HCT116 (cell line): ENCODE measurements at regions not wholly inside any gene's neighbourhood (a gene's known extent, or its start where the extent isn't known, plus 50 kb on each side); places are given as distances from the start of the nearest gene placed in this dataset.

Experiments
- ATAC-seq: fragments of 200-7000 bp; cut with Tn5 transposase; 2 replicates; pipeline ENCODE4 v1.9.1; 2020; ENCODE audit warnings: mild to moderate bottlenecking, moderate library complexity
- BruUV-seq: library from RNA; stranded (reverse); fragments of 400-500 nt; replicated peaks from 2 replicates; lab custom pipeline; 2021; lab: Mats Ljungman, UMichigan
- CTCF ChIA-PET: fragments of 300-600 bp; sonication (Branson Sonifier 250); formaldehyde crosslinking; loops from one replicate; lab custom pipeline; 2021; ENCODE audit warnings: antibody characterized with exemption; lab: Charles Lee
- POLR2A ChIA-PET: fragments of 300-600, 350-600 bp; sonication (Branson Sonifier 250); formaldehyde crosslinking; loops from one replicate; lab custom pipeline; 2021; ENCODE audit warnings: antibody characterized with exemption; lab: Charles Lee
- RAD21 ChIA-PET, 2 experiments: fragments of 300-600 bp; sonication (Branson Sonifier 250); formaldehyde crosslinking; loops; one replicate each; lab custom pipeline; 2023; ENCODE audit warnings: low total read pairs in 2 of 2; ENCODE audit not compliant: uncharacterized antibody in 2 of 2, unreplicated experiment in 2 of 2, low non-redundant PET in 1 of 2; lab: Charles Lee
- DNase-seq: peaks from one replicate; pipeline ENCODE4 v3.0.0-alpha.2; 2010; ENCODE audit warnings: low read depth, low spot score
- H2AFZ ChIP-seq: fragments of 200-600 bp; shearing (Covaris generic), sonication (generic); 2 replicates; pipeline ENCODE4 v1.6.1; 2017; ENCODE audit warnings: low read depth, mixed run types, mixed read lengths, antibody characterized with exemption, low read length; ENCODE audit not compliant: poor library complexity, severe bottlenecking
- H3K27ac ChIP-seq: 2 replicates; pipeline ENCODE4 v1.5.1; 2012; ENCODE audit warnings: low read depth, low read length
- H3K27me3 ChIP-seq: fragments of 200-600 bp; sonication (generic); 2 replicates; pipeline ENCODE4 v1.6.1; 2016; ENCODE audit warnings: mixed run types, low read length, mixed read lengths; ENCODE audit not compliant: insufficient read depth
- H3K36me3 ChIP-seq, 2 experiments: fragments of 200-500 bp in 1 of 2; fragments of 200-600 bp in 1 of 2; sonication (Bioruptor generic) in 1 of 2; sonication (generic) in 1 of 2; 2 replicates each; pipeline versions ENCODE4 v1.5.1 to v1.6.1; 2014 to 2016; ENCODE audit warnings: low read length in 2 of 2, inconsistent platforms in 1 of 2, mixed read lengths in 1 of 2, mixed run types in 1 of 2; ENCODE audit not compliant: insufficient read depth in 2 of 2, control insufficient read depth in 1 of 2
- H3K4me1 ChIP-seq, 2 experiments: fragments of 200-600 bp in 1 of 2; sonication (generic) in 1 of 2; 2 replicates each; pipeline versions ENCODE4 v1.5.1 to v1.6.1; 2012 to 2017; ENCODE audit warnings: low read length in 2 of 2, inconsistent platforms in 1 of 2, mild to moderate bottlenecking in 1 of 2, mixed read lengths in 1 of 2, mixed run types in 1 of 2, moderate library complexity in 1 of 2; ENCODE audit not compliant: insufficient read depth in 2 of 2, control insufficient read depth in 1 of 2
- H3K4me2 ChIP-seq: fragments of 200-600 bp; sonication (generic); 2 replicates; pipeline ENCODE4 v1.6.1; 2017; ENCODE audit warnings: mixed run types, low read length, mixed read lengths
- H3K4me3 ChIP-seq, 2 experiments: fragments of 200-600 bp in 1 of 2; sonication (generic) in 1 of 2; replicated peaks in 1 of 2; 2 replicates each; pipeline ENCODE4 v1.5.1; 2011 to 2016; ENCODE audit warnings: low read length in 2 of 2, control low read depth in 1 of 2, low read depth in 1 of 2, mild to moderate bottlenecking in 1 of 2, mixed read lengths in 1 of 2, mixed run types in 1 of 2
- H3K79me2 ChIP-seq: fragments of 200-600 bp; sonication (generic); 2 replicates; pipeline ENCODE4 v1.6.1; 2017; ENCODE audit warnings: mild to moderate bottlenecking, mixed run types, low read length, moderate library complexity, mixed read lengths; ENCODE audit not compliant: insufficient read depth
- H3K9ac ChIP-seq: fragments of 200-600 bp; sonication (generic); 2 replicates; pipeline ENCODE4 v1.6.1; 2016; ENCODE audit warnings: low read length, mixed read lengths
- H3K9me2 ChIP-seq: fragments of 200-600 bp; sonication (generic), shearing (Covaris generic); 2 replicates; pipeline ENCODE4 v1.6.1; 2017; ENCODE audit warnings: mixed run types, mild to moderate bottlenecking, moderate library complexity; ENCODE audit not compliant: insufficient read depth
- H3K9me3 ChIP-seq, 2 experiments: fragments of 200-500 bp in 1 of 2; fragments of 200-600 bp in 1 of 2; sonication (Bioruptor generic) in 1 of 2; sonication (generic) in 1 of 2; 2 replicates each; pipeline ENCODE4 v1.6.1; 2014 to 2017; ENCODE audit warnings: low read length in 2 of 2, mixed read lengths in 2 of 2, inconsistent platforms in 1 of 2, low read depth in 1 of 2, mild to moderate bottlenecking in 1 of 2, mixed run types in 1 of 2, moderate library complexity in 1 of 2; ENCODE audit not compliant: control insufficient read depth in 1 of 2, insufficient read depth in 1 of 2
- H4K20me1 ChIP-seq: fragments of 200-600 bp; sonication (generic), shearing (Covaris generic); 2 replicates; pipeline ENCODE4 v1.6.1; 2017; ENCODE audit warnings: mixed run types, mild to moderate bottlenecking, moderate library complexity; ENCODE audit not compliant: insufficient read depth
- CBX3 ChIP-seq: IDR thresholded peaks from 2 replicates; pipeline ENCODE4 v1.6.1; 2012; ENCODE audit warnings: low read depth
- CEBPB ChIP-seq: IDR thresholded peaks from 2 replicates; pipeline ENCODE4 v1.6.1; 2012; ENCODE audit warnings: low read depth
- EGR1 ChIP-seq: IDR thresholded peaks from 2 replicates; pipeline ENCODE4 v1.6.1; 2012; ENCODE audit warnings: low read depth
- ELF1 ChIP-seq: IDR thresholded peaks from 2 replicates; pipeline ENCODE4 v1.6.1; 2012; ENCODE audit warnings: low read depth, borderline replicate concordance
- EZH2 ChIP-seq: fragments of 200-600 bp; sonication (generic); IDR thresholded peaks from 2 replicates; pipeline ENCODE4 v1.6.1; 2017; ENCODE audit warnings: antibody characterized with exemption, mixed run types
- EZH2phosphoT487 ChIP-seq: fragments of 200-600 bp; IDR thresholded peaks from 2 replicates; pipeline ENCODE4 v1.6.1; 2018; ENCODE audit warnings: antibody characterized with exemption, borderline replicate concordance
- FOSL1 ChIP-seq: IDR thresholded peaks from 2 replicates; pipeline ENCODE4 v1.6.1; 2012; ENCODE audit warnings: low read depth
- JUND ChIP-seq: IDR thresholded peaks from 2 replicates; pipeline ENCODE4 v1.6.1; 2012
- POLR2A ChIP-seq: IDR thresholded peaks from 2 replicates; pipeline ENCODE4 v1.7.0; 2011; ENCODE audit warnings: borderline replicate concordance; ENCODE audit not compliant: insufficient read depth, insufficient read length; ENCODE audit errors: extremely low read depth
- POLR2AphosphoS5 ChIP-seq: IDR thresholded peaks from 2 replicates; pipeline ENCODE4 v1.6.1; 2011; ENCODE audit warnings: mild to moderate bottlenecking, low read depth, low read length, moderate library complexity
- RAD21 ChIP-seq: IDR thresholded peaks from 2 replicates; pipeline ENCODE4 v1.6.1; 2012; ENCODE audit warnings: low read depth, mild to moderate bottlenecking
- SP1 ChIP-seq: IDR thresholded peaks from 2 replicates; pipeline ENCODE4 v1.6.1; 2012; ENCODE audit warnings: low read depth
- SRF ChIP-seq: IDR thresholded peaks from 2 replicates; pipeline ENCODE4 v1.6.1; 2012; ENCODE audit warnings: low read depth
- YY1 ChIP-seq: IDR thresholded peaks from 2 replicates; pipeline ENCODE4 v1.6.1; 2011; ENCODE audit warnings: low read length, low read depth, moderate library complexity, mild to moderate bottlenecking; ENCODE audit not compliant: insufficient replicate concordance; ENCODE audit errors: extremely low read depth
- ZNF274 ChIP-seq: fragments of 200-500 bp; sonication (Bioruptor generic); IDR thresholded peaks from 2 replicates; pipeline ENCODE4 v1.6.1; 2014; ENCODE audit warnings: mild to moderate bottlenecking, low read depth, low read length, inconsistent platforms
- intact Hi-C: fragments of 100-400 bp; cut with micrococcal nuclease; formaldehyde crosslinking; loops from 2 replicates; pipeline ENCODE4 v1.10.0; 2022
- TF ChIP-seq, protein P1 (sequence below): IDR thresholded peaks from 2 replicates; pipeline ENCODE4 v1.6.1; 2012
- TF ChIP-seq, protein P2 (sequence below): IDR thresholded peaks from 2 replicates; pipeline ENCODE4 v1.6.1; 2012
- TF ChIP-seq, protein P3 (sequence below), 3 experiments: fragments of 200-600 bp in 1 of 3; sonication (generic) in 1 of 3; IDR thresholded peaks in 2 of 3; conservative IDR thresholded peaks in 1 of 3; 2 replicates each; pipeline ENCODE4 v1.5.1; 2012 to 2017; ENCODE audit warnings: low read depth in 2 of 3, low read length in 2 of 3, antibody characterized with exemption in 1 of 3, borderline replicate concordance in 1 of 3, control low read depth in 1 of 3, mild to moderate bottlenecking in 1 of 3, mixed read lengths in 1 of 3, mixed run types in 1 of 3, moderate library complexity in 1 of 3; ENCODE audit not compliant: insufficient read depth in 1 of 3
- TF ChIP-seq, protein P4 (sequence below): IDR thresholded peaks from 2 replicates; pipeline ENCODE4 v1.6.1; 2012; ENCODE audit warnings: low read depth

DNA sequence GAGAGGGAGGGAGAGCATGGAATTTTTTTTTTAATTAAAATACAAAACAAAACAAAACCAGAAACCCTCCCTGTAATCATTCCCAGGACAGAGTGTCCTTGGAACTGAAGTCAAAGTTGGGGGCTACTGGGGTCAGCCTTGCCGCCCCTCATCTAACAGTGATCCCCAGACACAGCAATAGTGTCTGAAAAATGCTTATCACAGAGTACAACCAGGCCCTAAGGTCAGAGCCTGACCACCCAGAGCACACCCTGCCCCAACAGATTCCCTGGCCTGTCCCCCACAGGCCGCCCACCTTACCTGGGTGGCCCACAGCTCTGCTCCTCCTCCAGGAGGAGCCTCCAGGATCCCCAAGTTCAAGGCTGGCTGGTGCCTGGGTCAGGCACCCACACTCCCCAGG, 101.6 kb upstream of the LINGO1 start (continued):
- TF ChIP-seq RAD21 (no peak), FOSL1 (no peak), ZNF274 (no peak), EGR1 (no peak), ELF1 (no peak), POLR2AphosphoS5 (no peak), EZH2 (no peak), YY1 (no peak), CEBPB (no peak)
- TF ChIP-seq, protein P1, sequence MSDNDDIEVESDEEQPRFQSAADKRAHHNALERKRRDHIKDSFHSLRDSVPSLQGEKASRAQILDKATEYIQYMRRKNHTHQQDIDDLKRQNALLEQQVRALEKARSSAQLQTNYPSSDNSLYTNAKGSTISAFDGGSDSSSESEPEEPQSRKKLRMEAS, result no peak
- TF ChIP-seq, protein P2, sequence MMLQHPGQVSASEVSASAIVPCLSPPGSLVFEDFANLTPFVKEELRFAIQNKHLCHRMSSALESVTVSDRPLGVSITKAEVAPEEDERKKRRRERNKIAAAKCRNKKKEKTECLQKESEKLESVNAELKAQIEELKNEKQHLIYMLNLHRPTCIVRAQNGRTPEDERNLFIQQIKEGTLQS, result no peak

DNA sequence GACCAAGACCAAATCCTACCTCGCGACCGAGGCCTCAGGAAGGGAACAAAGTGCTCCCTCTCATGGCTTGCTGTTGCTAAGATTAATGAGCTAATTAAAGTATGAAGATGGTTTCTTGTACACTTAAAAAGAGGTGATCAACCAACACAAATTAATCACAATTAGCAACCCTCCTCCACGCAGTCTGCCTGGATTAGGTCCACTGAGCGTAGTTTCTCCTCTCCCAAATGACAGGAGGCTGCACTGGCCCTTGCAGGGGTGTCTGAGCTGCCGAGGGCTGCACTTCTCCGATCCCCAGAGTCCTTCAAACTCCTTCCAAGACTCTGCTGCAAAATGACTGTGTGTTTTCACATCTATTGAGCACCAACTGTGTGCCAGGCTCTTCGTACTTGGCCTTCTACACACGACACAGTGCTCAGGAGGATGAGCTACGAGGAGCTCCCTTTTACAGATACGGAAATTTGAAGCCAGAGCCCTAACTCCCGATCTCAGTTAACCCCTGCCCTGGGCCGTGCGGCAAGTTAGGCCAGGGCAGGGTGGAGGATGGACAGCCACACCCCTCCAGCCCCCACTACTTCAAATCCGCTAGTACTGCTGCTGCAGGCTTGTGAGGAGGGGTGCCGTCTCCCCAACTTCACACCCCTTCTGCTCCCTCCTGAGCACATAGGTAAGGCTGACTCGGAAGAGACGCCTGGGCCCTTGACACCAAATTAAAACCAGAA, 101.0 kb upstream of the LINGO1 start:
- intact Hi-C loops, result no loop called here
- DNase-seq (no peak), ATAC-seq (no peak)
- ChIA-PET RAD21 (no interaction called here), CTCF (no interaction called here), POLR2A (no interaction called here)
- no peaks in the 10 kb centered on the region for H4K20me1 ChIP-seq
- H3K9ac ChIP-seq, result no peak overlapping the region
- no peaks in the 10 kb centered on the region for H3K4me1 ChIP-seq
- H3K9me2 ChIP-seq, result no peaks in the 10 kb centered on the region
- H3K27ac ChIP-seq, result no peak overlapping the region
- H3K4me2 ChIP-seq, result no peak overlapping the region
- BruUV-seq, result no TSS peak
- no peaks in the 10 kb centered on the region for H3K36me3 ChIP-seq
- no peaks in the 10 kb centered on the region for H3K9me3 ChIP-seq
- no peaks in the 10 kb centered on the region for H3K27me3 ChIP-seq
- no peaks in the 10 kb centered on the region for H3K79me2 ChIP-seq
- H2AFZ ChIP-seq, result no peak overlapping the region
- no peak overlapping the region for H3K4me3 ChIP-seq
- TF ChIP-seq SRF (no peak), FOSL1 (no peak), ZNF274 (no peak), RAD21 (no peak), POLR2AphosphoS5 (no peak), CBX3 (no peak), EGR1 (no peak), CEBPB (no peak), SP1 (no peak), EZH2 (no peak), JUND (no peak), POLR2A (no peak), YY1 (no peak), EZH2phosphoT487 (no peak)
- TF ChIP-seq, protein P3, sequence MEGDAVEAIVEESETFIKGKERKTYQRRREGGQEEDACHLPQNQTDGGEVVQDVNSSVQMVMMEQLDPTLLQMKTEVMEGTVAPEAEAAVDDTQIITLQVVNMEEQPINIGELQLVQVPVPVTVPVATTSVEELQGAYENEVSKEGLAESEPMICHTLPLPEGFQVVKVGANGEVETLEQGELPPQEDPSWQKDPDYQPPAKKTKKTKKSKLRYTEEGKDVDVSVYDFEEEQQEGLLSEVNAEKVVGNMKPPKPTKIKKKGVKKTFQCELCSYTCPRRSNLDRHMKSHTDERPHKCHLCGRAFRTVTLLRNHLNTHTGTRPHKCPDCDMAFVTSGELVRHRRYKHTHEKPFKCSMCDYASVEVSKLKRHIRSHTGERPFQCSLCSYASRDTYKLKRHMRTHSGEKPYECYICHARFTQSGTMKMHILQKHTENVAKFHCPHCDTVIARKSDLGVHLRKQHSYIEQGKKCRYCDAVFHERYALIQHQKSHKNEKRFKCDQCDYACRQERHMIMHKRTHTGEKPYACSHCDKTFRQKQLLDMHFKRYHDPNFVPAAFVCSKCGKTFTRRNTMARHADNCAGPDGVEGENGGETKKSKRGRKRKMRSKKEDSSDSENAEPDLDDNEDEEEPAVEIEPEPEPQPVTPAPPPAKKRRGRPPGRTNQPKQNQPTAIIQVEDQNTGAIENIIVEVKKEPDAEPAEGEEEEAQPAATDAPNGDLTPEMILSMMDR (IDR thresholded peaks at IDR 0.05 in 2 of 3, conservative IDR thresholded peaks at IDR 0.05 in 1 of 3; ENCODE audit: borderline replicate concordance in 1 of 3, insufficient read depth in 1 of 3, low read depth in 2 of 3, low read length in 2 of 3), result no peak
- TF ChIP-seq, protein P4, sequence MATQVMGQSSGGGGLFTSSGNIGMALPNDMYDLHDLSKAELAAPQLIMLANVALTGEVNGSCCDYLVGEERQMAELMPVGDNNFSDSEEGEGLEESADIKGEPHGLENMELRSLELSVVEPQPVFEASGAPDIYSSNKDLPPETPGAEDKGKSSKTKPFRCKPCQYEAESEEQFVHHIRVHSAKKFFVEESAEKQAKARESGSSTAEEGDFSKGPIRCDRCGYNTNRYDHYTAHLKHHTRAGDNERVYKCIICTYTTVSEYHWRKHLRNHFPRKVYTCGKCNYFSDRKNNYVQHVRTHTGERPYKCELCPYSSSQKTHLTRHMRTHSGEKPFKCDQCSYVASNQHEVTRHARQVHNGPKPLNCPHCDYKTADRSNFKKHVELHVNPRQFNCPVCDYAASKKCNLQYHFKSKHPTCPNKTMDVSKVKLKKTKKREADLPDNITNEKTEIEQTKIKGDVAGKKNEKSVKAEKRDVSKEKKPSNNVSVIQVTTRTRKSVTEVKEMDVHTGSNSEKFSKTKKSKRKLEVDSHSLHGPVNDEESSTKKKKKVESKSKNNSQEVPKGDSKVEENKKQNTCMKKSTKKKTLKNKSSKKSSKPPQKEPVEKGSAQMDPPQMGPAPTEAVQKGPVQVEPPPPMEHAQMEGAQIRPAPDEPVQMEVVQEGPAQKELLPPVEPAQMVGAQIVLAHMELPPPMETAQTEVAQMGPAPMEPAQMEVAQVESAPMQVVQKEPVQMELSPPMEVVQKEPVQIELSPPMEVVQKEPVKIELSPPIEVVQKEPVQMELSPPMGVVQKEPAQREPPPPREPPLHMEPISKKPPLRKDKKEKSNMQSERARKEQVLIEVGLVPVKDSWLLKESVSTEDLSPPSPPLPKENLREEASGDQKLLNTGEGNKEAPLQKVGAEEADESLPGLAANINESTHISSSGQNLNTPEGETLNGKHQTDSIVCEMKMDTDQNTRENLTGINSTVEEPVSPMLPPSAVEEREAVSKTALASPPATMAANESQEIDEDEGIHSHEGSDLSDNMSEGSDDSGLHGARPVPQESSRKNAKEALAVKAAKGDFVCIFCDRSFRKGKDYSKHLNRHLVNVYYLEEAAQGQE, result no peak
- TF ChIP-seq, protein P2, result no peak
